Muscle layer of colon (tissue), 2 donors: ENCODE measurements at regions not wholly inside any gene's neighbourhood (a gene's known extent, or its start where the extent isn't known, plus 50 kb on each side); places are given as distances from the start of the nearest gene placed in this dataset.

Source experiments
- H3K27ac ChIP-seq: one replicate; pipeline ENCODE4 v1.7.0; 2013; ENCODE audit warnings: low read depth, mild to moderate bottlenecking, low read length, moderate library complexity
- H3K27me3 ChIP-seq, 2 donors: one replicate each; pipeline ENCODE4 v1.7.0; 2013; ENCODE audit warnings: low read length in 2 of 2, mild to moderate bottlenecking in 2 of 2; ENCODE audit not compliant: insufficient read depth in 2 of 2, control insufficient read depth in 1 of 2
- H3K36me3 ChIP-seq: one replicate; pipeline ENCODE4 v1.7.0; 2013; ENCODE audit warnings: mild to moderate bottlenecking, low read length; ENCODE audit not compliant: insufficient read depth
- H3K4me1 ChIP-seq: one replicate; pipeline ENCODE4 v1.7.0; 2013; ENCODE audit warnings: mild to moderate bottlenecking, low read length; ENCODE audit not compliant: insufficient read depth
- H3K4me3 ChIP-seq, 2 donors: one replicate each; pipeline ENCODE4 v1.7.0; 2013; ENCODE audit warnings: low read length in 2 of 2, low read depth in 1 of 2, mild to moderate bottlenecking in 1 of 2, moderate library complexity in 1 of 2
- H3K9ac ChIP-seq: one replicate; pipeline ENCODE4 v1.7.0; 2013; ENCODE audit warnings: low read length
- H3K9me3 ChIP-seq: one replicate; pipeline ENCODE4 v1.7.0; 2013; ENCODE audit warnings: mild to moderate bottlenecking, low read length
- donor health status: abdominal sarcoma.
- donor health status: Adenocarcinoma of cecum.

- no peaks in the 10 kb centered on the region for H3K9me3 ChIP-seq
- H3K4me3 ChIP-seq, result no peak overlapping the region
- H3K36me3 ChIP-seq, result no peaks in the 10 kb centered on the region
- no peaks in the 10 kb centered on the region for H3K27me3 ChIP-seq
- H3K27ac ChIP-seq, result no peak overlapping the region
- no peaks in the 10 kb centered on the region for H3K4me1 ChIP-seq
- H3K9ac ChIP-seq, result no peak overlapping the region
These were observed 71.4 kb upstream of the TCF21 start for GRCh38 chr6:133817460-133818047.

GRCh38 chr6:133818320-133818719 is 70.6 kb upstream of the TCF21 start:
- Histone ChIP-seq H3K4me1 (no peaks in the 10 kb centered on the region), H3K9me3 (no peaks in the 10 kb centered on the region), H3K4me3 (no peak overlapping the region), H3K27ac (no peak overlapping the region), H3K36me3 (no peaks in the 10 kb centered on the region), H3K9ac (no peak overlapping the region), H3K27me3 (no peaks in the 10 kb centered on the region)

GRCh38 chr6:133820208-133820607 is 68.7 kb upstream of the TCF21 start:
- Histone ChIP-seq H3K27ac (no peak overlapping the region), H3K27me3 (no peaks in the 10 kb centered on the region), H3K4me3 (no peak overlapping the region), H3K9me3 (no peaks in the 10 kb centered on the region), H3K36me3 (no peaks in the 10 kb centered on the region), H3K4me1 (no peaks in the 10 kb centered on the region), H3K9ac (no peak overlapping the region)

- H3K36me3 ChIP-seq, result no peaks in the 10 kb centered on the region
These were observed 61.1 kb upstream of the TCF21 start for GRCh38 chr6:133827766-133828165.

GRCh38 chr6:133833949-133834359 is 55.0 kb upstream of the TCF21 start:
- H3K9ac ChIP-seq, result no peak overlapping the region
- H3K4me3 ChIP-seq, result no peak overlapping the region
- no peaks in the 10 kb centered on the region for H3K4me1 ChIP-seq
- no peak overlapping the region for H3K27ac ChIP-seq
- H3K36me3 ChIP-seq, result no peaks in the 10 kb centered on the region
- peaks cover 0 to 5% of the 10 kb centered on the region in 2 donors for H3K27me3 ChIP-seq
- no peaks in the 10 kb centered on the region for H3K9me3 ChIP-seq

More at GRCh38 chr6:133827766-133828165, 61.1 kb upstream of the TCF21 start:
- Histone ChIP-seq H3K4me1 (no peaks in the 10 kb centered on the region), H3K4me3 (no peak overlapping the region), H3K9me3 (no peaks in the 10 kb centered on the region), H3K27ac (no peak overlapping the region), H3K27me3 (no peaks in the 10 kb centered on the region), H3K9ac (no peak overlapping the region)

GRCh38 chr6:133834472-133835170 is 54.3 kb upstream of the TCF21 start:
- Histone ChIP-seq H3K27me3 (peaks cover 0 to 5% of the 10 kb centered on the region in 2 donors), H3K4me3 (no peak overlapping the region), H3K36me3 (no peaks in the 10 kb centered on the region), H3K27ac (no peak overlapping the region), H3K9ac (no peak overlapping the region), H3K4me1 (no peaks in the 10 kb centered on the region), H3K9me3 (no peaks in the 10 kb centered on the region)

- Histone ChIP-seq H3K9ac (no peak overlapping the region), H3K27ac (no peak overlapping the region), H3K36me3 (no peaks in the 10 kb centered on the region), H3K9me3 (no peaks in the 10 kb centered on the region), H3K4me1 (no peaks in the 10 kb centered on the region), H3K4me3 (no peak overlapping the region), H3K27me3 (peaks cover 0 to 5% of the 10 kb centered on the region in 2 donors)
These were observed 53.0 kb upstream of the TCF21 start for GRCh38 chr6:133835901-133836300.

GRCh38 chr6:133837801-133838349 is 51.0 kb upstream of the TCF21 start:
- Histone ChIP-seq H3K36me3 (no peaks in the 10 kb centered on the region), H3K27me3 (peaks cover 0 to 5% of the 10 kb centered on the region in 2 donors), H3K4me3 (no peak overlapping the region), H3K9me3 (no peaks in the 10 kb centered on the region), H3K27ac (no peak overlapping the region), H3K9ac (no peak overlapping the region), H3K4me1 (no peaks in the 10 kb centered on the region)
